ENCODE measurements at regions not wholly inside any gene's neighbourhood (a gene's known extent, or its start where the extent isn't known, plus 50 kb on each side); places are given as distances from the start of the nearest gene placed in this dataset.

- no peak overlapping the region for H2AK5ac ChIP-seq (ENCODE audit: low read depth, low read length)
- H3K4ac ChIP-seq (ENCODE audit: low read depth, low read length): no peak overlapping the region
- H4K8ac ChIP-seq (ENCODE audit: low read depth in 2 of 2, low read length in 2 of 2): no peak overlapping the region
- no peak overlapping the region for H3K4me3 ChIP-seq (ENCODE audit: insufficient read depth, low read depth, low read length)
- dilution Hi-C loops (cut with HindIII; ENCODE audit: low sequenced_read_pairs, unreplicated experiment): no loop called here
- no peak overlapping the region for H2BK20ac ChIP-seq (ENCODE audit: low read depth, low read length)
- H3K36me3 ChIP-seq (ENCODE audit: control insufficient read depth, insufficient read depth, low read length): no peaks in the 10 kb centered on the region
- H2BK5ac ChIP-seq (ENCODE audit: low read depth, low read length, poor library complexity, severe bottlenecking): no peak overlapping the region
- no peaks in the 10 kb centered on the region for H3K4me1 ChIP-seq (ENCODE audit: control insufficient read depth, insufficient read depth, low read length)
- intact Hi-C loops (cut with micrococcal nuclease): no loop called here
- no peaks in the 10 kb centered on the region for H3K9me1 ChIP-seq (ENCODE audit: insufficient read depth, low read length)
- H3K14ac ChIP-seq (replicated peaks; ENCODE audit: low read depth, low read length): no peak overlapping the region
- no peak overlapping the region for H3K56ac ChIP-seq (ENCODE audit: extremely low read depth, insufficient read depth, low read length)
- ChIA-PET POLR2A (ENCODE audit: unreplicated experiment) (no interaction called here), CTCF (no interaction called here)
- H3K79me1 ChIP-seq (ENCODE audit: low read depth in 1 of 2, low read length in 2 of 2): no peaks in the 10 kb centered on the region
- no peak for DNase-seq
- H3K27ac ChIP-seq (ENCODE audit: insufficient read depth, low read length): no peak overlapping the region
- H3K9me3 ChIP-seq (ENCODE audit: control insufficient read depth, insufficient read depth, low read length): no peaks in the 10 kb centered on the region
- in situ Hi-C loops (cut with MboI; ENCODE audit: low sequenced_read_pairs): no loop called here
- no peak overlapping the region for H3K4me2 ChIP-seq (ENCODE audit: low read depth, low read length)
- no peak overlapping the region for H2BK120ac ChIP-seq (ENCODE audit: low read depth, low read length)
- no peak overlapping the region for H2AFZ ChIP-seq (replicated peaks; ENCODE audit: low read length, poor library complexity)
- H3K9ac ChIP-seq (ENCODE audit: low read depth, low read length): no peak overlapping the region
- ATAC-seq (ENCODE audit: low read depth): no peak
- H4K91ac ChIP-seq (ENCODE audit: insufficient read depth, low read depth, low read length): no peak overlapping the region
- no peak overlapping the region for H2AK9ac ChIP-seq (replicated peaks; ENCODE audit: low read depth, low read length, poor library complexity)
- H3K18ac ChIP-seq (ENCODE audit: low read depth, low read length): no peak overlapping the region
- no TSS peak for BruUV-seq (replicated peaks)
- no peak overlapping the region for H2BK15ac ChIP-seq (ENCODE audit: low read depth, low read length)
- no peaks in the 10 kb centered on the region for H3K27me3 ChIP-seq (ENCODE audit: control insufficient read depth, insufficient read depth, low read length)
- H4K5ac ChIP-seq (ENCODE audit: low read depth, low read length): no peak overlapping the region
- TF ChIP-seq CEBPB (IDR thresholded peaks at IDR 0.05; ENCODE audit: low read depth, low read length) (no peak), RCOR1 (IDR thresholded peaks at IDR 0.05; ENCODE audit: insufficient replicate concordance, low read length) (no peak), RAD21 (IDR thresholded peaks at IDR 0.05; ENCODE audit: low read length) (no peak), FOS (IDR thresholded peaks at IDR 0.05; ENCODE audit: low read depth, low read length) (no peak), MXI1 (IDR thresholded peaks at IDR 0.05; ENCODE audit: borderline replicate concordance, low read depth, low read length) (no peak), MAZ (IDR thresholded peaks at IDR 0.05; ENCODE audit: borderline replicate concordance, low read depth, low read length) (no peak), CTCF (conservative IDR thresholded peaks at IDR 0.05; ENCODE audit: low read depth, low read length) (no peak), MAFK (IDR thresholded peaks at IDR 0.05; ENCODE audit: low read depth, low read length) (no peak), RFX5 (IDR thresholded peaks at IDR 0.05; ENCODE audit: low read depth, low read length) (no peak)
- no peaks in the 10 kb centered on the region for H4K20me1 ChIP-seq (ENCODE audit: insufficient read depth, low read length)
- no peak overlapping the region for H3K23ac ChIP-seq (ENCODE audit: low read depth, low read length)
These were observed 586.0 kb downstream of the ACTRT1 start for GRCh38 chrX:127466211-127466610.

All from IMR-90 (cell line).